ENCODE measurements at regions not wholly inside any gene's neighbourhood (a gene's known extent, or its start where the extent isn't known, plus 50 kb on each side); places are given as distances from the start of the nearest gene placed in this dataset.

GRCh38 chr2:64787698-64788097 lies 134.0 kb upstream of the SERTAD2 start:
- TF ChIP-seq CTCF (IDR thresholded peaks at IDR 0.05; ENCODE audit: borderline replicate concordance, extremely low read depth, low read length, poor library complexity, severe bottlenecking) (no peak), EZH2 (IDR thresholded peaks at IDR 0.05; ENCODE audit: borderline replicate concordance, low read depth, low read length, severe bottlenecking) (no peak)

Measured in DND-41 (cell line).